ENCODE measurements at regions not wholly inside any gene's neighbourhood (a gene's known extent, or its start where the extent isn't known, plus 50 kb on each side); places are given as distances from the start of the nearest gene placed in this dataset.

- Histone ChIP-seq H3K4me3 (ENCODE audit: low read length) (no peak overlapping the region), H3K4me1 (ENCODE audit: control insufficient read depth, insufficient read depth, low read length) (no peaks in the 10 kb centered on the region), H3K36me3 (ENCODE audit: insufficient read depth, low read length) (no peaks in the 10 kb centered on the region), H3K27me3 (ENCODE audit: control insufficient read depth, insufficient read depth, low read length) (no peaks in the 10 kb centered on the region), H3K4me2 (ENCODE audit: low read length) (no peak overlapping the region), H3K9ac (ENCODE audit: low read depth, low read length) (no peak overlapping the region), H3K9me3 (replicated peaks; ENCODE audit: low read length) (peaks cover 8% of the 10 kb centered on the region)
These were observed 385.0 kb downstream of the BCL11B start for GRCh38 chr14:98886982-98887381.

- no peaks in the 10 kb centered on the region for H3K4me1 ChIP-seq (ENCODE audit: control insufficient read depth, insufficient read depth, low read length)
- H3K9ac ChIP-seq (ENCODE audit: low read depth, low read length) = no peak overlapping the region
- no peak overlapping the region for H3K4me2 ChIP-seq (ENCODE audit: low read length)
- H3K4me3 ChIP-seq (ENCODE audit: low read length) = no peak overlapping the region
- no peaks in the 10 kb centered on the region for H3K27me3 ChIP-seq (ENCODE audit: control insufficient read depth, insufficient read depth, low read length)
- H3K36me3 ChIP-seq (ENCODE audit: insufficient read depth, low read length) = no peaks in the 10 kb centered on the region
- peaks cover 8% of the 10 kb centered on the region for H3K9me3 ChIP-seq (replicated peaks; ENCODE audit: low read length)
These were observed 383.7 kb downstream of the BCL11B start for GRCh38 chr14:98888281-98888680.

GRCh38 chr14:98888927-98889835 is 382.8 kb downstream of the BCL11B start:
- Histone ChIP-seq H3K36me3 (ENCODE audit: insufficient read depth, low read length) (no peaks in the 10 kb centered on the region), H3K4me2 (ENCODE audit: low read length) (no peak overlapping the region), H3K27me3 (ENCODE audit: control insufficient read depth, insufficient read depth, low read length) (no peaks in the 10 kb centered on the region), H3K9ac (ENCODE audit: low read depth, low read length) (no peak overlapping the region), H3K4me3 (ENCODE audit: low read length) (no peak overlapping the region), H3K4me1 (ENCODE audit: control insufficient read depth, insufficient read depth, low read length) (no peaks in the 10 kb centered on the region), H3K9me3 (replicated peaks; ENCODE audit: low read length) (peaks cover 3% of the 10 kb centered on the region)

- H3K4me1 ChIP-seq (ENCODE audit: control insufficient read depth, insufficient read depth, low read length) = no peaks in the 10 kb centered on the region
- H3K4me2 ChIP-seq (ENCODE audit: low read length) = no peak overlapping the region
- H3K4me3 ChIP-seq (ENCODE audit: low read length) = no peak overlapping the region
- no peak overlapping the region for H3K9ac ChIP-seq (ENCODE audit: low read depth, low read length)
- H3K9me3 ChIP-seq (replicated peaks; ENCODE audit: low read length) = peaks cover 3% of the 10 kb centered on the region
- H3K36me3 ChIP-seq (ENCODE audit: insufficient read depth, low read length) = no peaks in the 10 kb centered on the region
- no peaks in the 10 kb centered on the region for H3K27me3 ChIP-seq (ENCODE audit: control insufficient read depth, insufficient read depth, low read length)
These were observed 382.2 kb downstream of the BCL11B start for GRCh38 chr14:98889836-98890185.

GRCh38 chr14:98890556-98891340 is 381.2 kb downstream of the BCL11B start:
- no peaks in the 10 kb centered on the region for H3K27me3 ChIP-seq (ENCODE audit: control insufficient read depth, insufficient read depth, low read length)
- no peaks in the 10 kb centered on the region for H3K4me1 ChIP-seq (ENCODE audit: control insufficient read depth, insufficient read depth, low read length)
- no peaks in the 10 kb centered on the region for H3K36me3 ChIP-seq (ENCODE audit: insufficient read depth, low read length)
- H3K4me3 ChIP-seq (ENCODE audit: low read length) = no peak overlapping the region
- H3K9ac ChIP-seq (ENCODE audit: low read depth, low read length) = no peak overlapping the region
- H3K4me2 ChIP-seq (ENCODE audit: low read length) = no peak overlapping the region
- H3K9me3 ChIP-seq (replicated peaks; ENCODE audit: low read length) = peaks cover 3% of the 10 kb centered on the region

- Histone ChIP-seq H3K9me3 (replicated peaks; ENCODE audit: low read length) (no peaks in the 10 kb centered on the region), H3K27me3 (ENCODE audit: control insufficient read depth, insufficient read depth, low read length) (no peaks in the 10 kb centered on the region), H3K4me3 (ENCODE audit: low read length) (no peak overlapping the region), H3K9ac (ENCODE audit: low read depth, low read length) (no peak overlapping the region), H3K4me2 (ENCODE audit: low read length) (no peak overlapping the region), H3K4me1 (ENCODE audit: control insufficient read depth, insufficient read depth, low read length) (no peaks in the 10 kb centered on the region), H3K36me3 (ENCODE audit: insufficient read depth, low read length) (no peaks in the 10 kb centered on the region)
These were observed 378.3 kb downstream of the BCL11B start for GRCh38 chr14:98893675-98894074.

GRCh38 chr14:98894600-98894999 is 377.4 kb downstream of the BCL11B start:
- no peaks in the 10 kb centered on the region for H3K9me3 ChIP-seq (replicated peaks; ENCODE audit: low read length)
- no peak overlapping the region for H3K4me3 ChIP-seq (ENCODE audit: low read length)
- H3K9ac ChIP-seq (ENCODE audit: low read depth, low read length) = no peak overlapping the region
- H3K36me3 ChIP-seq (ENCODE audit: insufficient read depth, low read length) = no peaks in the 10 kb centered on the region
- no peaks in the 10 kb centered on the region for H3K27me3 ChIP-seq (ENCODE audit: control insufficient read depth, insufficient read depth, low read length)
- no peak overlapping the region for H3K4me2 ChIP-seq (ENCODE audit: low read length)
- H3K4me1 ChIP-seq (ENCODE audit: control insufficient read depth, insufficient read depth, low read length) = no peaks in the 10 kb centered on the region

- H3K9me3 ChIP-seq (replicated peaks; ENCODE audit: low read length) = peaks cover 3% of the 10 kb centered on the region
- H3K4me3 ChIP-seq (ENCODE audit: low read length) = no peak overlapping the region
- no peak overlapping the region for H3K9ac ChIP-seq (ENCODE audit: low read depth, low read length)
- no peaks in the 10 kb centered on the region for H3K27me3 ChIP-seq (ENCODE audit: control insufficient read depth, insufficient read depth, low read length)
- H3K36me3 ChIP-seq (ENCODE audit: insufficient read depth, low read length) = no peaks in the 10 kb centered on the region
- H3K4me1 ChIP-seq (ENCODE audit: control insufficient read depth, insufficient read depth, low read length) = no peaks in the 10 kb centered on the region
- H3K4me2 ChIP-seq (ENCODE audit: low read length) = no peak overlapping the region
These were observed 375.5 kb downstream of the BCL11B start for GRCh38 chr14:98896449-98896848.

- H3K27me3 ChIP-seq (ENCODE audit: control insufficient read depth, insufficient read depth, low read length) = no peaks in the 10 kb centered on the region
These were observed 374.2 kb downstream of the BCL11B start for GRCh38 chr14:98897605-98898309.

GRCh38 chr14:98899441-98899840 is 372.6 kb downstream of the BCL11B start:
- no peaks in the 10 kb centered on the region for H3K4me1 ChIP-seq (ENCODE audit: control insufficient read depth, insufficient read depth, low read length)
- no peaks in the 10 kb centered on the region for H3K27me3 ChIP-seq (ENCODE audit: control insufficient read depth, insufficient read depth, low read length)
- no peaks in the 10 kb centered on the region for H3K36me3 ChIP-seq (ENCODE audit: insufficient read depth, low read length)
- H3K9me3 ChIP-seq (replicated peaks; ENCODE audit: low read length) = peaks cover 3% of the 10 kb centered on the region
- H3K9ac ChIP-seq (ENCODE audit: low read depth, low read length) = no peak overlapping the region
- no peak overlapping the region for H3K4me2 ChIP-seq (ENCODE audit: low read length)
- no peak overlapping the region for H3K4me3 ChIP-seq (ENCODE audit: low read length)

More at GRCh38 chr14:98897605-98898309, 374.2 kb downstream of the BCL11B start:
- Histone ChIP-seq H3K4me1 (ENCODE audit: control insufficient read depth, insufficient read depth, low read length) (no peaks in the 10 kb centered on the region), H3K4me3 (ENCODE audit: low read length) (no peak overlapping the region), H3K4me2 (ENCODE audit: low read length) (no peak overlapping the region), H3K9me3 (replicated peaks; ENCODE audit: low read length) (peaks cover 3% of the 10 kb centered on the region), H3K36me3 (ENCODE audit: insufficient read depth, low read length) (no peaks in the 10 kb centered on the region), H3K9ac (ENCODE audit: low read depth, low read length) (no peak overlapping the region)

- H3K4me2 ChIP-seq (ENCODE audit: low read length) = no peak overlapping the region
- H3K4me3 ChIP-seq (ENCODE audit: low read length) = no peak overlapping the region
- H3K9ac ChIP-seq (ENCODE audit: low read depth, low read length) = no peak overlapping the region
- no peaks in the 10 kb centered on the region for H3K4me1 ChIP-seq (ENCODE audit: control insufficient read depth, insufficient read depth, low read length)
- no peaks in the 10 kb centered on the region for H3K27me3 ChIP-seq (ENCODE audit: control insufficient read depth, insufficient read depth, low read length)
- H3K36me3 ChIP-seq (ENCODE audit: insufficient read depth, low read length) = no peaks in the 10 kb centered on the region
- H3K9me3 ChIP-seq (replicated peaks; ENCODE audit: low read length) = peaks cover 3% of the 10 kb centered on the region
These were observed 371.8 kb downstream of the BCL11B start for GRCh38 chr14:98900236-98900635.

All from skeletal muscle satellite cell (primary cell).